ENCODE measurements at regions not wholly inside any gene's neighbourhood (a gene's known extent, or its start where the extent isn't known, plus 50 kb on each side); places are given as distances from the start of the nearest gene placed in this dataset.

DNA sequence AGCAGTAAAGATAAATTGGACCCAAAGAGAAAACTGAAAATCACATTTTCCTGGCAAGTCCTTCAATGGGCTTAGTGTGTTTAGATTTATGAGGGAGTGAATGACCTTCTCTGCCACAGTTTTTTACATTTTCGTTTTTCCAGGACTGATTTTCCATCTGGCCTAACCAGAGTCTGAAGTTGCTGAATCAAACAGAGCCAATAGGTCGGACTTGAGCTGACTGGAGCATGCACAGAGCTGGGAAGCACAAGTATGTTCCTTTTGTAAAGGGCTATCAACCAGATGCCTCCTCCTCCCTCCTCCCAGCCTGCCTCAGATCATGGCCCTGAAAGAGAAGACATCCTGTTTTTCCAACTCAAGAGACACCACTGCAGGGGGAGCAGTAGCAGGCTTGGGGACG lies 126.0 kb upstream of the ANKRD1 start:
- TF ChIP-seq EZH2 (IDR thresholded peaks at IDR 0.05; ENCODE audit: insufficient read depth, poor library complexity, severe bottlenecking) = no peak
- TF ChIP-seq EZH2phosphoT487 (IDR thresholded peaks at IDR 0.05; ENCODE audit: insufficient read depth, low read depth) = no peak
